GM18511 (cell line): ENCODE measurements at regions not wholly inside any gene's neighbourhood (a gene's known extent, or its start where the extent isn't known, plus 50 kb on each side); places are given as distances from the start of the nearest gene placed in this dataset.

Source experiments
- ATAC-seq: cut with Tn5 transposase; IDR thresholded peaks from one replicate; pipeline ENCODE4 v1.9.1; 2021; ENCODE audit warnings: mild to moderate bottlenecking, moderate library complexity; ENCODE audit not compliant: unreplicated experiment

GRCh38 chr11:8323161-8323935 is 59.7 kb upstream of the LMO1 start:
- ATAC-seq = no peak

GRCh38 chr11:8321876-8322275 is 58.2 kb upstream of the LMO1 start:
- no peak for ATAC-seq

- no peak for ATAC-seq
Observed at GRCh38 chr11:8320076-8320475, 56.4 kb upstream of the LMO1 start.

GRCh38 chr11:8318536-8318935 is 54.9 kb upstream of the LMO1 start:
- no peak for ATAC-seq

DNA sequence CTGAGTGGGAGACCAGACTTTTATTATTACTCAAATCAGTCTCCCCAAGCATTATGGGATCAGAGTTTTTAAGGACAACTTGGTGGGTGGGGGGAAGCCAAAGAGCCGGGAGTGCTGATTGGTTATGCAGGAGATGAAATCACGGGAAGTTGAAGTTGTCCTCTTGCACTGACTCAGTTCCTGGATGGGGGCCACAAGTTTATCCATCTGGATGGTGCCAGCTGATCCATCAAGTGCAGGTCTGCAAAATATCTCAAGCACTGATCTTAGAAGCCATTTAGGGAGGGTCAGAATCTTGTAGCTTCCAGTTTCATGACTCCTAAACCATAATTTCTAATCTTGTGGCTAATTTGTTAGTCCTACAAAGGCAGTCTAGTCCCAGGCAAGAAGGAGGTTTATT is 53.5 kb upstream of the LMO1 start:
- no peak for ATAC-seq

DNA sequence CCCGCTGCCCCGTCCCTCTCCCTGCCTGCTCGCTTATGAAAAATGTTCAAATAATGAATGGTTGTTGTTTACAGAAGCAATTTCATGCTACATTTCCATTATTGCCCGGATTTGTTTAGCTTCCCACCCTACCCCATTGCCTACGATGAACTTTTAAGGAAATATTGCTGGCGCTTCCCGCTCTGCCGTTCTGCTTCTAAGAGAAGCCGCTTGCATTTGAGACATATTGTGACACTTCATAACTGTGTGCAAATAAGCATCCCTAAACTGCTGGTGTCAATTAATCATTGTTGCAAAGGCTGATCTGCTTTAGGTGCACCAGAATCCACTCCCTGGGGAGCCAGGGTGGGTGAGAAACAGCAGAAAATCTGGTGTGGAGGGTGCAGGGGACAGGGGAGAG is 52.3 kb upstream of the LMO1 start:
- ATAC-seq = no peak

DNA sequence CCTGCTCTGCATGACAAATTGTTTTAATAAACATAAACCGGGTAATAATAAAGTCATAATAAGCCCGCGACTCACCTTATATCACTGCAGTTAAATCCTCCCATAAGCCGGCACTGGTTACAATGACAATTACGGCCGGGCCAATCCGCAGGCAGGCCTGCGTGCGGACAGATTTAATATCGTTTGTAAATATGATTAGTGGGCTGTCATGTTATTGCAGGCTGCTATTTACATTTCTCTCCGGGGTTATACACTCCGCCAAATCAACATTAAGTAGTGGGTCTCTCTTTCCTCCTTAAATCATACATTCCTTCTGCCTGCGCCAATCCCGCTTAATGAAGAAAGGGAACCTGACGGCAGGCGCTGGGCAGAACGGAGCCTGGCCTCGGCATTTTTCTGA is 51.8 kb upstream of the LMO1 start:
- ATAC-seq = no peak

DNA sequence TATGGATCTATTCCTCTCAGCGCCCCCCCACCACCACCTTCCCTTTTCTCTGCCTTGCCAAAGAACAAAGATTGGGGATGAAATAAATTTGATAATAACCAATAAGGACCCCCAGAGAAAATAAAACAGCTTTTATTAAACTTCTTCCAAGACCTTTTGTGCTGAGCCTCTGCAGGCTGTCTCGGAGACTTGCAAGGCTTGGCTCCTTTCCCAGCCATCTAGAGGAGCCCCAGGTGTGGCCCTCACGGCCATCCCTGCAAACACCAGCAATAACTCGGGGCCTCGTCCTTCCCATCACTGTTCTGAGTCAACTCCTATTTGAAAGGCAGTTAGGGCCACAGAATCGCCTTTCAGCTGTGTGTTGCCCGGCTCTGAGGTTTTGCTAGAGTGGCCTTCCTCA is 51.2 kb upstream of the LMO1 start:
- no peak for ATAC-seq

DNA sequence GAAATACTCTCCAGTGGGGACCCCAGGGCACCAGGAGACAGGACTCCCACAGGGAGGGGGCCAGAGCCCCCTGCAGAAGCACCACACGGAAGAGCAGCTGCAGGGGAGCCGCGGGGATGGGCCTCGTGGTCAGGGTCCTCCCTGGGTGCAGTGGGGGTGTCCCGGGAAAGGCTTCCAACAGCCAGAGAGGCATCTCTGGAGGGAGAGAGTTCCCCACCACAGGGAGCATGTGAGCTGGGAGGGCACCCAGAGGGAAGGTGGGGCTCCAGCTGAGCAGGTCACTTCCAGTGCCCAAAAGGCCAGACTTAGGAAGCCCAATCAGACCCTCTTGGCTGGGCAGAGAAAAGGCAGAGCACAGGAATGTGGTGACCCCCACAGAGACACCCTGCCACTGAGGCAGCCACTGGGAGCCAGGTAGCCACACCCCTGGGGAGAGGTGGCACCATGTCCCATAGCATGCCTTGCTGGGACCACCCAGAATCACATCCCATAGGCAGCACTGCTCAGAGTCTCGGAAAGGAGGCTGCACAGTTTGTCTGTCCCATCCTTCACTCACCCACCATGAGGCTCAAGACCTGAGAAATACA is 49.9 kb upstream of the LMO1 start:
- ATAC-seq = no peak
